Body of pancreas (tissue), 4 donors: ENCODE measurements at regions not wholly inside any gene's neighbourhood (a gene's known extent, or its start where the extent isn't known, plus 50 kb on each side); places are given as distances from the start of the nearest gene placed in this dataset.

Source experiments
- CTCF ChIP-seq, 7 experiments: fragments of 450-650 bp in 4 of 7; fragments of 200-600 bp in 3 of 7; sonication (generic) in 3 of 7; IDR thresholded peaks; one replicate each; pipeline ENCODE4 v1.5.1; 2016 to 2019; ENCODE audit warnings: antibody characterized with exemption in 7 of 7
- POLR2A ChIP-seq, 3 donors: fragments of 450-650 bp; IDR thresholded peaks; one replicate each; pipeline ENCODE4 v1.6.1; 2016; ENCODE audit warnings: antibody characterized with exemption in 3 of 3, mild to moderate bottlenecking in 2 of 3

DNA sequence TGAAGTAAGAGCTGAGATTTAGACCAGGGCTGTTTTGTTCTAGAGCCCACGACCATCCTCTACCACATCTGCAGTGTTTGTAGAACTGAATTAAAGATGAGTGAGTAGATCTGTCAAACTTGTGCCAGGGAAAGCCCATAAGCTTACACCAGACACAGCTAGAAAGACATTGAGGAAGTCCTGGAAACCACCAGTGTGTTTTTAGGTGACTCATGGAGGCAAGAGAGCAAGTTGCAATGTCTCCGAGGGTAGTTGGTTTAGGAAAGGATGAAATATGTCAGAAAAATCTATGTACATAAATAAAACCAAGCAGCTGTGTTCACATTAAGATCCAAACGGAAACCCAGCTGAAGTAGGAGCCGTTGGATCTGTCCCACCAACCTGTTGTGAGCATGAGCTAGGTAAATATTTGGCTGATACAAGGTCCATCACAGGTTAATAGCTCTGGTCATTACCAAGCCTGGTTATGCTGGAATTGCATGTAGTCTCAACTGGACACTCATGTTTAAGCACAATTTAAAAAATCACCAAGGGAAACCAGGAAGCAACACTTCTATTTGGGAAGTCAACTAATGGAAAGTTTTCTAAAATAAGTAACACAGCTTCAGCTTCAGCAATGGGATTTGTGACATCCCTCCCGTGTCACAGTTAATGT is 49.9 kb upstream of the PLEKHG3 start:
- TF ChIP-seq CTCF (IDR thresholded peaks at IDR 0.05) (no peak), POLR2A (IDR thresholded peaks at IDR 0.05) (no peak)
